ENCODE measurements at regions not wholly inside any gene's neighbourhood (a gene's known extent, or its start where the extent isn't known, plus 50 kb on each side); places are given as distances from the start of the nearest gene placed in this dataset.

- TF ChIP-seq CTCF (conservative IDR thresholded peaks at IDR 0.05 in 1 of 2, IDR thresholded peaks at IDR 0.05 in 1 of 2; ENCODE audit: low read depth in 1 of 2, low read length in 2 of 2) (no peak), EZH2 (IDR thresholded peaks at IDR 0.05; ENCODE audit: low read length, missing control alignments) (no peak)
Observed at GRCh38 chr2:211258646-211259335, 702.4 kb downstream of the CPS1 start.
